ENCODE measurements at regions not wholly inside any gene's neighbourhood (a gene's known extent, or its start where the extent isn't known, plus 50 kb on each side); places are given as distances from the start of the nearest gene placed in this dataset.

DNA sequence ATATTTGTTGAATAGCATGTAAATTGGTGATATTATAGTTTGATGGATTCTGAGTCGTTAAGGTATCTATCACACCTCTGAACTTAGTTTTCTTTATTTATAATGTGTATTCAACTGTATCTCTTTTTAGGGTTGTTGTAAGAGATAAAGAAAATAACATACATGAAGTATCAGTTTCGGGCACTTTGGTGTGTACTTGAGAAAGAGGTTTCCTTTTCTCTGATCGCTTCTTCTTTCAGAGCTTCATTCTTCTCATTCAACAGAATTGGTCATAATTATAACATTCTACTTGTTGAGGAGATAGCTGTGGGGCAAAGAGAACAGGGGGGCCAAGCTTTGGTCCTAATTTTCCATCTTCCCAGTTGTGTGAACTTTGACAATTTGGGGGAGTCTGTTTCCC lies 508.0 kb downstream of the PLPP3 start:
- Histone ChIP-seq H3K27me3 (ENCODE audit: insufficient read depth, low read length) (no peaks in the 10 kb centered on the region), H3K36me3 (ENCODE audit: control insufficient read depth in 1 of 2, insufficient read depth in 2 of 2, low read length in 2 of 2) (no peaks in the 10 kb centered on the region), H3K4me3 (ENCODE audit: low read depth, low read length) (no peak overlapping the region), H3K4ac (ENCODE audit: low read depth, low read length) (no peak overlapping the region), H3K14ac (ENCODE audit: low read length) (no peak overlapping the region), H3K9ac (ENCODE audit: low read length) (no peak overlapping the region), H2BK12ac (ENCODE audit: low read length) (no peak overlapping the region), H3K23ac (ENCODE audit: low read length) (no peak overlapping the region), H3K4me1 (ENCODE audit: control insufficient read depth in 1 of 2, insufficient read depth in 2 of 2, low read length in 2 of 2) (no peaks in the 10 kb centered on the region), H3K27ac (ENCODE audit: low read depth, low read length) (no peak overlapping the region), H2BK5ac (ENCODE audit: low read depth, low read length, poor library complexity) (no peak overlapping the region), H2AK5ac (ENCODE audit: low read length) (no peak overlapping the region), H3K79me2 (ENCODE audit: control insufficient read depth, insufficient read depth, low read length, poor library complexity) (no peaks in the 10 kb centered on the region), H4K8ac (ENCODE audit: low read depth, low read length) (no peak overlapping the region), H3K79me1 (ENCODE audit: low read length) (no peaks in the 10 kb centered on the region), H2AFZ (ENCODE audit: insufficient read depth, low read length, poor library complexity) (no peak overlapping the region), H3K9me3 (ENCODE audit: insufficient read depth, low read depth, low read length) (no peaks in the 10 kb centered on the region), H3K4me2 (ENCODE audit: low read length) (no peak overlapping the region), H4K91ac (ENCODE audit: low read depth, low read length) (no peak overlapping the region), H3K18ac (ENCODE audit: low read length) (no peak overlapping the region), H2BK120ac (ENCODE audit: insufficient read depth, low read length, poor library complexity) (no peak overlapping the region), H4K12ac (ENCODE audit: low read depth, low read length) (no peak overlapping the region)
- DNase-seq, result no peak
- no CpG with 5 or more reads among the region's 3 CpGs for WGBS (ENCODE audit: extremely low coverage, insufficient coverage, insufficient read length)

DNA sequence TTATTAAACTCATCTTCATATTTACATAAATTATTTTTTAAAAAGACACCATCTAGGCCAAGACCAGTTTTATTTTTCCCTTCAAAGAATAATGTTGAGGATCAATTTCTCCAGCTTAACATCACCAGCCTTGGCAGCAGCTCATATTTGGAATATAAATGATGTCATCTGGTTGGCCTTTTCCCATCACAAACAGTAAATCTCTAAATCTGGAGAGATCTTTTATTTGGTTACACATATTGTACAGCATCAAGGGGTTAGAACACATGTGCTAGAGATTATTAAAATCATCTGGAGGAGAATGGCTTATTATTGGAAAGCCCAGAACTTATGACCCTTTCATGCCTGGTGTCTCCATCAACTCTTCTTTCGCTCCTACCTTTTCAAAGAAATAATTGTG lies 508.8 kb downstream of the PLPP3 start:
- no peaks in the 10 kb centered on the region for H3K79me2 ChIP-seq (ENCODE audit: control insufficient read depth, insufficient read depth, low read length, poor library complexity)
- no peak overlapping the region for H2AFZ ChIP-seq (ENCODE audit: insufficient read depth, low read length, poor library complexity)
- H2AK5ac ChIP-seq (ENCODE audit: low read length), result no peak overlapping the region
- H3K36me3 ChIP-seq (ENCODE audit: control insufficient read depth in 1 of 2, insufficient read depth in 2 of 2, low read length in 2 of 2), result no peaks in the 10 kb centered on the region
- no peak overlapping the region for H4K12ac ChIP-seq (ENCODE audit: low read depth, low read length)
- no peak overlapping the region for H2BK12ac ChIP-seq (ENCODE audit: low read length)
- no peak overlapping the region for H4K91ac ChIP-seq (ENCODE audit: low read depth, low read length)
- no peaks in the 10 kb centered on the region for H3K27me3 ChIP-seq (ENCODE audit: insufficient read depth, low read length)
- H3K23ac ChIP-seq (ENCODE audit: low read length), result no peak overlapping the region
- H3K4me3 ChIP-seq (ENCODE audit: low read depth, low read length), result no peak overlapping the region
- DNase-seq, result no peak
- no peak overlapping the region for H3K9ac ChIP-seq (ENCODE audit: low read length)
- H3K14ac ChIP-seq (ENCODE audit: low read length), result no peak overlapping the region
- H3K27ac ChIP-seq (ENCODE audit: low read depth, low read length), result no peak overlapping the region
- no peaks in the 10 kb centered on the region for H3K79me1 ChIP-seq (ENCODE audit: low read length)
- H3K9me3 ChIP-seq (ENCODE audit: insufficient read depth, low read depth, low read length), result no peaks in the 10 kb centered on the region
- H3K4ac ChIP-seq (ENCODE audit: low read depth, low read length), result no peak overlapping the region
- H3K4me2 ChIP-seq (ENCODE audit: low read length), result no peak overlapping the region
- no CpG with 5 or more reads among the region's 1 CpG for WGBS (ENCODE audit: extremely low coverage, insufficient coverage, insufficient read length)
- H3K18ac ChIP-seq (ENCODE audit: low read length), result no peak overlapping the region
- H2BK120ac ChIP-seq (ENCODE audit: insufficient read depth, low read length, poor library complexity), result no peak overlapping the region
- H4K8ac ChIP-seq (ENCODE audit: low read depth, low read length), result no peak overlapping the region
- no peaks in the 10 kb centered on the region for H3K4me1 ChIP-seq (ENCODE audit: control insufficient read depth in 1 of 2, insufficient read depth in 2 of 2, low read length in 2 of 2)
- H2BK5ac ChIP-seq (ENCODE audit: low read depth, low read length, poor library complexity), result no peak overlapping the region

DNA sequence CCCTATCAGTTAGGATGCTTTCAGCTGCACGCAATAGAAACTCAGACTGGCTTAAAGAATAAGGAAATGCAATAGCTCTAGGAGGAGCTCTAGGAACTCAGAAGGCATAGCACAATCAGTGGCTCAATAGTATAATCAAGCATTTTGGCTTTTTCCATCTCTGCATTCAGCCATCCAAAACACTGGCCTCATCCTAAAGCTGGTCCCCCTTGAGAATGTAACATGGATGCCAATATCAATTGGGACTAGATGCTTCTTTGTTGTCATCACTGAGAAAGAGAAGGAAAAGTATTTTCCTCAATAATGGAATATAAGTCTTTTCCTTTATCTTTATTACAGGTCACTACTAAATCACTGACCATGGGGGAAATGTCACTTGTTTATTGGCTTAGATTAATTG lies 509.5 kb downstream of the PLPP3 start:
- H3K36me3 ChIP-seq (ENCODE audit: control insufficient read depth in 1 of 2, insufficient read depth in 2 of 2, low read length in 2 of 2), result no peaks in the 10 kb centered on the region
- H2BK120ac ChIP-seq (ENCODE audit: insufficient read depth, low read length, poor library complexity), result no peak overlapping the region
- no peak overlapping the region for H4K12ac ChIP-seq (ENCODE audit: low read depth, low read length)
- H3K9me3 ChIP-seq (ENCODE audit: insufficient read depth, low read depth, low read length), result no peaks in the 10 kb centered on the region
- no CpG with 5 or more reads among the region's 1 CpG for WGBS (ENCODE audit: extremely low coverage, insufficient coverage, insufficient read length)
- DNase-seq, result no peak
- no peak overlapping the region for H3K9ac ChIP-seq (ENCODE audit: low read length)
- no peak overlapping the region for H4K8ac ChIP-seq (ENCODE audit: low read depth, low read length)
- no peak overlapping the region for H3K4me3 ChIP-seq (ENCODE audit: low read depth, low read length)
- no peak overlapping the region for H2AK5ac ChIP-seq (ENCODE audit: low read length)
- no peaks in the 10 kb centered on the region for H3K79me2 ChIP-seq (ENCODE audit: control insufficient read depth, insufficient read depth, low read length, poor library complexity)
- no peaks in the 10 kb centered on the region for H3K27me3 ChIP-seq (ENCODE audit: insufficient read depth, low read length)
- no peak overlapping the region for H2BK12ac ChIP-seq (ENCODE audit: low read length)
- no peak overlapping the region for H3K23ac ChIP-seq (ENCODE audit: low read length)
- H3K14ac ChIP-seq (ENCODE audit: low read length), result no peak overlapping the region
- no peak overlapping the region for H3K4ac ChIP-seq (ENCODE audit: low read depth, low read length)
- H3K18ac ChIP-seq (ENCODE audit: low read length), result no peak overlapping the region
- no peaks in the 10 kb centered on the region for H3K4me1 ChIP-seq (ENCODE audit: control insufficient read depth in 1 of 2, insufficient read depth in 2 of 2, low read length in 2 of 2)
- no peak overlapping the region for H2BK5ac ChIP-seq (ENCODE audit: low read depth, low read length, poor library complexity)
- H2AFZ ChIP-seq (ENCODE audit: insufficient read depth, low read length, poor library complexity), result no peak overlapping the region
- no peak overlapping the region for H4K91ac ChIP-seq (ENCODE audit: low read depth, low read length)
- H3K4me2 ChIP-seq (ENCODE audit: low read length), result no peak overlapping the region
- H3K79me1 ChIP-seq (ENCODE audit: low read length), result peaks cover 2% of the 10 kb centered on the region
- H3K27ac ChIP-seq (ENCODE audit: low read depth, low read length), result no peak overlapping the region

DNA sequence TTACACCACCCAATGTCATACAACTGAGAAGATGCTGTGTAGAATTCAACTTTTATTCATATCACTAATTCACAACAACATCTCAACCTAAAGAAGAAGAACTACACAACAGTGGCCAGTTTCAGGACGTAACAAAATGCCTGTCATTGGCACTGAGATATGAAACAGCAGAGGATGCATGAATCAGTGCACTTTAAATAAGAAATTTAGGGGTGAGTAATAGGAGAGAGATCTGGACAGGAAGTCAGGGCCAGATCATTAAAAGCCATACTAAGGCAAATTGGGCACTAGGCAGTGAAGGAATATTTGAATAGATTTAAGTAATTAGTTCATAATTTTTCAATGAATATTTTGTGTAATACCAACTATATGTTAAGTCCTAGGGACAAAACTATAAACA lies 510.5 kb downstream of the PLPP3 start:
- Histone ChIP-seq H3K4ac (ENCODE audit: low read depth, low read length) (no peak overlapping the region), H3K9ac (ENCODE audit: low read length) (no peak overlapping the region), H2AFZ (ENCODE audit: insufficient read depth, low read length, poor library complexity) (no peak overlapping the region), H3K9me3 (ENCODE audit: insufficient read depth, low read depth, low read length) (no peaks in the 10 kb centered on the region), H2BK120ac (ENCODE audit: insufficient read depth, low read length, poor library complexity) (no peak overlapping the region), H3K27me3 (ENCODE audit: insufficient read depth, low read length) (no peaks in the 10 kb centered on the region), H3K27ac (ENCODE audit: low read depth, low read length) (no peak overlapping the region), H2AK5ac (ENCODE audit: low read length) (no peak overlapping the region), H2BK12ac (ENCODE audit: low read length) (no peak overlapping the region), H3K4me3 (ENCODE audit: low read depth, low read length) (no peak overlapping the region), H2BK5ac (ENCODE audit: low read depth, low read length, poor library complexity) (no peak overlapping the region), H3K14ac (ENCODE audit: low read length) (no peak overlapping the region), H4K91ac (ENCODE audit: low read depth, low read length) (no peak overlapping the region), H3K79me1 (ENCODE audit: low read length) (peaks cover 4% of the 10 kb centered on the region), H4K8ac (ENCODE audit: low read depth, low read length) (no peak overlapping the region), H3K23ac (ENCODE audit: low read length) (no peak overlapping the region), H3K4me2 (ENCODE audit: low read length) (no peak overlapping the region), H3K18ac (ENCODE audit: low read length) (no peak overlapping the region), H3K79me2 (ENCODE audit: control insufficient read depth, insufficient read depth, low read length, poor library complexity) (no peaks in the 10 kb centered on the region), H3K36me3 (ENCODE audit: control insufficient read depth in 1 of 2, insufficient read depth in 2 of 2, low read length in 2 of 2) (no peaks in the 10 kb centered on the region), H4K12ac (ENCODE audit: low read depth, low read length) (no peak overlapping the region), H3K4me1 (ENCODE audit: control insufficient read depth in 1 of 2, insufficient read depth in 2 of 2, low read length in 2 of 2) (peaks cover 2 to 4% of the 10 kb centered on the region in 2 experiments)
- DNase-seq, result no peak
- WGBS (ENCODE audit: extremely low coverage, insufficient coverage, insufficient read length), result no CpG with 5 or more reads among the region's 1 CpG

All from trophoblast cell (in vitro differentiated cells and primary cell).